K562 (cell line): ENCODE measurements at regions not wholly inside any gene's neighbourhood (a gene's known extent, or its start where the extent isn't known, plus 50 kb on each side); places are given as distances from the start of the nearest gene placed in this dataset.

Experiments
- ATAC-seq: fragments of 200-7000 bp; cut with Tn5 transposase; 3 replicates; pipeline ENCODE4 v1.9.1; 2020; ENCODE audit warnings: moderate library complexity
- BruUV-seq: library from RNA; stranded (reverse); fragments of 400-500 nt; replicated peaks from 2 replicates; lab custom pipeline; 2021; lab: Mats Ljungman, UMichigan
- CTCF ChIA-PET: fragments of 300-600 bp; formaldehyde crosslinking; extraction: SDS; loops from one replicate; lab custom pipeline; 2021; ENCODE audit warnings: low intra/inter-chr PET ratio; lab: Yijun Ruan, JAX
- POLR2A ChIA-PET: fragments of 300-600, 350-650 bp; sonication (Branson Sonifier 250); formaldehyde crosslinking; extraction: SDS; loops from one replicate; lab custom pipeline; 2021; ENCODE audit warnings: antibody characterized with exemption, inconsistent platforms; lab: Yijun Ruan, JAX
- DNase-seq, 4 experiments: peaks; one replicate each; pipeline versions ENCODE4 v3.0.0 to v3.0.0-alpha.2; 2011 to 2018; ENCODE audit warnings: low spot score in 3 of 4, mixed read lengths in 3 of 4; ENCODE audit errors: extremely low read depth in 1 of 4
- FAIRE-seq: peaks from 2 replicates; lab custom pipeline; 2011; peaks lifted over from hg19 to GRCh38; lab: Jason Lieb, UNC
- H2AFZ ChIP-seq: 2 replicates; pipeline ENCODE4 v1.6.0; 2011; ENCODE audit warnings: low read depth, low read length, control low read depth, inconsistent platforms
- H3K27ac ChIP-seq: fragments of 200-600 bp; 3 replicates; pipeline ENCODE4 v1.8.0; 2011; ENCODE audit warnings: low read depth, mild to moderate bottlenecking, control low read depth, inconsistent platforms, low read length, moderate library complexity, mixed read lengths; ENCODE audit errors: extremely low read depth
- H3K27me3 ChIP-seq, 2 experiments: fragments of 300-600 bp in 1 of 2; 2 replicates in 1 of 2; 3 replicates in 1 of 2; pipeline versions ENCODE4 v1.6.0 to v1.8.0; 2011; ENCODE audit warnings: inconsistent platforms in 2 of 2, low read length in 2 of 2, mild to moderate bottlenecking in 1 of 2, mixed read lengths in 1 of 2, moderate library complexity in 1 of 2; ENCODE audit not compliant: control insufficient read depth in 2 of 2, insufficient read depth in 2 of 2
- H3K36me3 ChIP-seq: fragments of 300-600 bp; 3 replicates; pipeline ENCODE4 v1.8.0; 2011; ENCODE audit warnings: mild to moderate bottlenecking, low read length, inconsistent platforms; ENCODE audit not compliant: control insufficient read depth, insufficient read depth
- H3K4me1 ChIP-seq, 2 experiments: fragments of 200-600 bp in 1 of 2; replicated peaks in 1 of 2; 2 replicates in 1 of 2; 3 replicates in 1 of 2; pipeline versions ENCODE4 v1.5.1 to v1.8.0; 2011; ENCODE audit warnings: inconsistent platforms in 2 of 2, low read length in 2 of 2, mild to moderate bottlenecking in 1 of 2, mixed read lengths in 1 of 2, moderate library complexity in 1 of 2; ENCODE audit not compliant: control insufficient read depth in 2 of 2, insufficient read depth in 2 of 2
- H3K4me2 ChIP-seq: 2 replicates; pipeline ENCODE4 v1.6.1; 2011; ENCODE audit warnings: low read length, control low read depth, inconsistent platforms, mixed read lengths; ENCODE audit not compliant: insufficient read depth
- H3K4me3 ChIP-seq: fragments of 200-600 bp; sonication (generic), shearing (Covaris generic); 2 replicates; pipeline ENCODE4 v1.5.1; 2016; ENCODE audit warnings: control low read depth, inconsistent platforms
- H3K79me2 ChIP-seq: fragments of 200-600 bp; 3 replicates; pipeline ENCODE4 v1.8.0; 2011; ENCODE audit warnings: low read length, inconsistent platforms; ENCODE audit not compliant: control insufficient read depth, insufficient read depth
- H3K9ac ChIP-seq, 2 experiments: 2 replicates each; pipeline versions ENCODE4 v1.6.0 to v1.6.1; 2011; ENCODE audit warnings: low read depth in 2 of 2, low read length in 2 of 2, control low read depth in 1 of 2, inconsistent platforms in 1 of 2, mild to moderate bottlenecking in 1 of 2, mixed read lengths in 1 of 2; ENCODE audit not compliant: insufficient read depth in 1 of 2
- H3K9me1 ChIP-seq: one replicate; pipeline ENCODE4 v1.6.0; 2011; ENCODE audit warnings: inconsistent platforms, mild to moderate bottlenecking, low read length, moderate library complexity; ENCODE audit not compliant: control insufficient read depth, insufficient read depth
- H3K9me3 ChIP-seq: replicated peaks from 2 replicates; pipeline ENCODE4 v1.5.1; 2011; ENCODE audit warnings: low read depth, low read length, inconsistent platforms; ENCODE audit not compliant: control insufficient read depth, insufficient read depth
- H4K20me1 ChIP-seq: replicated peaks from 2 replicates; pipeline ENCODE4 v1.6.1; 2011; ENCODE audit warnings: low read length, inconsistent platforms, mixed read lengths; ENCODE audit not compliant: control insufficient read depth, insufficient read depth
- ATF3 ChIP-seq, 2 experiments: fragments of 450-650 bp in 1 of 2; sonication (generic) in 1 of 2; formaldehyde crosslinking in 1 of 2; IDR thresholded peaks in 1 of 2; conservative IDR thresholded peaks in 1 of 2; 2 replicates each; pipeline versions ENCODE4 v1.6.1 to v1.8.1; 2016 to 2023; ENCODE audit warnings: mild to moderate bottlenecking in 2 of 2, moderate library complexity in 2 of 2, inconsistent platforms in 1 of 2, missing genetic modification reagents in 1 of 2
- CGGBP1 ChIP-seq: fragments of 250-450 bp; sonication (Bioruptor Pico); IDR thresholded peaks from 2 replicates; pipeline ENCODE4 v1.9.0; 2021; ENCODE audit warnings: mild to moderate bottlenecking
- CHD1 ChIP-seq: fragments of 200-600 bp; sonication (generic); IDR thresholded peaks from one replicate; pipeline ENCODE4 v1.6.1; 2012; ENCODE audit warnings: mild to moderate bottlenecking, moderate library complexity, low read length, inconsistent platforms
- CTCFL ChIP-seq: IDR thresholded peaks from 2 replicates; pipeline ENCODE4 v1.6.1; 2011; ENCODE audit warnings: borderline replicate concordance, low read depth, mild to moderate bottlenecking, moderate library complexity, low read length; ENCODE audit not compliant: insufficient read depth, poor library complexity, severe bottlenecking
- MXI1 ChIP-seq: IDR thresholded peaks from 2 replicates; pipeline ENCODE4 v1.6.1; 2011; ENCODE audit warnings: low read depth, mild to moderate bottlenecking, improper control_type of control experiment, low read length
- NFIC ChIP-seq: fragments of 450-650 bp; IDR thresholded peaks from 2 replicates; pipeline ENCODE4 v1.6.1; 2017; ENCODE audit warnings: mild to moderate bottlenecking, inconsistent platforms
- PRMT5 ChIP-seq: sonication (generic); formaldehyde crosslinking; IDR thresholded peaks from 2 replicates; pipeline ENCODE4 v1.5.0; 2020; ENCODE audit warnings: missing genetic modification reagents
- SREBF2 ChIP-seq: sonication (generic); formaldehyde crosslinking; IDR thresholded peaks from 2 replicates; pipeline ENCODE4 v1.4.0; 2020; ENCODE audit warnings: mild to moderate bottlenecking, missing genetic modification reagents
- ZBTB17 ChIP-seq: fragments of 450-650 bp; formaldehyde crosslinking; IDR thresholded peaks from 2 replicates; pipeline ENCODE4 v1.4.0; 2020; ENCODE audit warnings: mild to moderate bottlenecking
- ZBTB8A ChIP-seq: fragments of 450-650 bp; IDR thresholded peaks from 2 replicates; pipeline ENCODE4 v1.6.1; 2018; ENCODE audit warnings: mild to moderate bottlenecking, moderate library complexity; ENCODE audit not compliant: partially characterized antibody
- ZFP36 ChIP-seq: fragments of 150-350 bp; IDR thresholded peaks from 2 replicates; pipeline ENCODE4 v1.6.1; 2018; ENCODE audit warnings: low read length, low read depth; ENCODE audit not compliant: partially characterized antibody
- ZNF639 ChIP-seq, 2 experiments: fragments of 200-800 bp in 1 of 2; sonication (Bioruptor generic) in 1 of 2; sonication (generic) in 1 of 2; formaldehyde crosslinking in 1 of 2; IDR thresholded peaks in 1 of 2; conservative IDR thresholded peaks in 1 of 2; 2 replicates each; pipeline versions ENCODE4 v1.5.0 to v1.6.1; 2016 to 2020; ENCODE audit warnings: missing compliant biosample characterization in 1 of 2, missing genetic modification characterization in 1 of 2, missing genetic modification reagents in 1 of 2
- WGBS: fragments of 100-300 bp; shearing (Covaris generic); methylation state at CpG from one replicate; pipeline ENCODE4 v1.1.6; 2016; ENCODE audit warnings: low coverage, mixed read lengths; ENCODE audit not compliant: insufficient coverage; ENCODE audit errors: missing lambda C conversion rate; 5-methylcytosine and 5-hydroxymethylcytosine counted together
- in situ Hi-C: fragments of 300-500 bp; cut with MboI; formaldehyde crosslinking; loops from 4 replicates; pipeline ENCODE4 v1.15.0; 2018; ENCODE audit warnings: inconsistent platforms, mixed read lengths
- intact Hi-C: fragments of 100-400 bp; cut with micrococcal nuclease; formaldehyde crosslinking; loops from 2 replicates; pipeline ENCODE4 v1.14.2; 2022

GRCh38 chr10:121373411-121373810 lies 224.8 kb downstream of the FGFR2 start:
- ChIA-PET POLR2A (no interaction called here), CTCF (no interaction called here)
- no peak overlapping the region for H3K27ac ChIP-seq
- no peak overlapping the region for H3K4me3 ChIP-seq
- no peaks in the 10 kb centered on the region for H3K36me3 ChIP-seq
- no peaks in the 10 kb centered on the region for H4K20me1 ChIP-seq
- no peak overlapping the region for H3K4me2 ChIP-seq
- in situ Hi-C loops (no loop called here), intact Hi-C loops (no loop called here)
- ATAC-seq, result no peak
- H2AFZ ChIP-seq, result no peak overlapping the region
- H3K4me1 ChIP-seq, result no peaks in the 10 kb centered on the region
- no peaks in the 10 kb centered on the region for H3K9me3 ChIP-seq
- no peaks in the 10 kb centered on the region for H3K27me3 ChIP-seq
- no peak for DNase-seq
- no peak for FAIRE-seq
- no peaks in the 10 kb centered on the region for H3K9me1 ChIP-seq
- TF ChIP-seq ATF3 (IDR thresholded peaks at IDR 0.05) (no peak), ATF3 (CRISPR knock-in tag; conservative IDR thresholded peaks at IDR 0.05) (no peak), ZBTB17 (CRISPR knock-in tag) (no peak), CTCFL (no peak), ZBTB8A (no peak), PRMT5 (CRISPR knock-in tag) (no peak), ZFP36 (no peak), CHD1 (no peak), ZNF639 (CRISPR knock-in tag; conservative IDR thresholded peaks at IDR 0.05 in 1 of 2, IDR thresholded peaks at IDR 0.05 in 1 of 2) (no peak), SREBF2 (CRISPR knock-in tag) (no peak), CGGBP1 (CRISPR knock-in tag) (no peak), MXI1 (no peak), NFIC (no peak)
- TF ChIP-seq, all 486 proteins: peak for 0
- Histone ChIP-seq H3K79me2 (no peaks in the 10 kb centered on the region), H3K9ac (no peak overlapping the region)
- no TSS peak for BruUV-seq
- WGBS, result 0% methylated on average over 2 of the region's 2 CpGs
